Transverse colon (tissue), 4 donors: ENCODE measurements at regions not wholly inside any gene's neighbourhood (a gene's known extent, or its start where the extent isn't known, plus 50 kb on each side); places are given as distances from the start of the nearest gene placed in this dataset.

ENCODE experiments used
- DNase-seq: peaks from one replicate; pipeline ENCODE4 v3.0.0-alpha.2; 2019
- H3K27ac ChIP-seq, 4 donors: fragments of 200-600 bp; sonication (generic); 2 replicates each; pipeline ENCODE4 v1.5.1; 2016 to 2018; ENCODE audit warnings: inconsistent platforms in 4 of 4
- H3K27me3 ChIP-seq: fragments of 200-600 bp; sonication (generic); 2 replicates; pipeline ENCODE4 v1.5.1; 2017; ENCODE audit warnings: inconsistent platforms
- H3K36me3 ChIP-seq, 4 donors: fragments of 200-600 bp; sonication (generic); 2 replicates each; pipeline ENCODE4 v1.5.1; 2017 to 2019; ENCODE audit warnings: inconsistent platforms in 4 of 4
- H3K4me1 ChIP-seq, 4 donors: fragments of 200-600 bp; sonication (generic); 2 replicates each; pipeline ENCODE4 v1.5.1; 2017 to 2020; ENCODE audit warnings: inconsistent platforms in 4 of 4
- H3K4me3 ChIP-seq, 4 donors: fragments of 200-600 bp; sonication (generic); 1 replicate in 1 of 4; 2 replicates in 3 of 4; pipeline versions ENCODE4 v1.5.1 to v1.6.1; 2017 to 2019; ENCODE audit warnings: inconsistent platforms in 4 of 4
- H3K9me3 ChIP-seq, 2 donors: fragments of 200-600 bp; sonication (generic); 2 replicates each; pipeline ENCODE4 v1.5.1; 2017 to 2019; ENCODE audit warnings: inconsistent platforms in 2 of 2
- CTCF ChIP-seq, 5 experiments: fragments of 200-600 bp in 3 of 5; fragments of 450-650 bp in 2 of 5; sonication (generic) in 3 of 5; IDR thresholded peaks; 1 replicate in 2 of 5; 2 replicates in 3 of 5; pipeline ENCODE4 v1.5.1; 2016 to 2017; ENCODE audit warnings: antibody characterized with exemption in 5 of 5, inconsistent platforms in 3 of 5, mild to moderate bottlenecking in 2 of 5, moderate library complexity in 1 of 5
- EP300 ChIP-seq: sonication (generic); formaldehyde crosslinking; IDR thresholded peaks from one replicate; pipeline ENCODE4 v1.6.1; 2017; ENCODE audit warnings: antibody characterized with exemption, low read depth
- POLR2A ChIP-seq: fragments of 450-650 bp; IDR thresholded peaks from one replicate; pipeline ENCODE4 v1.6.1; 2016; ENCODE audit warnings: antibody characterized with exemption, mild to moderate bottlenecking, moderate library complexity
- POLR2AphosphoS5 ChIP-seq, 3 donors: sonication (generic); formaldehyde crosslinking; IDR thresholded peaks; one replicate each; pipeline ENCODE4 v1.6.1; 2016; ENCODE audit warnings: antibody characterized with exemption in 3 of 3
- WGBS, 2 donors: methylation state at CpG; one replicate each; pipeline ENCODE4 v1.1.5; 2018; ENCODE audit warnings: low coverage in 1 of 2; 5-methylcytosine and 5-hydroxymethylcytosine counted together
- in situ Hi-C, 4 donors: fragments of 200-750 bp; cut with MboI; loops; one replicate each; pipeline versions ENCODE4 v1.15.0 to v1.15.1; 2017; ENCODE audit warnings: low sequenced_read_pairs in 3 of 4, low pct_ligation_motif_present in 1 of 4, low pct_unique_long_range_greater_than_20kb in 1 of 4
- intact Hi-C: fragments of 100-400 bp; cut with DNase I; formaldehyde crosslinking; loops from one replicate; pipeline ENCODE4 v1.15.1; 2023; ENCODE audit warnings: low total_unique reads

- H3K4me3 ChIP-seq = no peak overlapping the region
- intact Hi-C loops = no loop called here
- H3K4me1 ChIP-seq = peaks cover 0 to 12% (median 4%) of the 10 kb centered on the region in 4 donors
- no peaks in the 10 kb centered on the region for H3K36me3 ChIP-seq
- 52 to 62% methylated on average over 2 of the region's 2 CpGs for WGBS, 2 donors
- in situ Hi-C loops = no loop called here
- no peak overlapping the region for H3K27ac ChIP-seq
- H3K27me3 ChIP-seq = no peaks in the 10 kb centered on the region
- H3K9me3 ChIP-seq = no peaks in the 10 kb centered on the region
- TF ChIP-seq POLR2AphosphoS5 (IDR thresholded peaks at IDR 0.05) = no peak
- no peak for TF ChIP-seq CTCF (IDR thresholded peaks at IDR 0.05)
- no peak for TF ChIP-seq POLR2A
- TF ChIP-seq EP300 = no peak
- no peak for DNase-seq
Observed at GRCh38 chr19:31132753-31133110, 216.5 kb downstream of the TSHZ3 start.

GRCh38 chr19:31128291-31128690, 220.9 kb downstream of the TSHZ3 start:
- peaks cover 0 to 20% (median 12%) of the 10 kb centered on the region in 4 donors for H3K4me1 ChIP-seq
- H3K27ac ChIP-seq = peak overlapping the region in 1 of 4 donors; percentile 62
- H3K4me3 ChIP-seq = no peak overlapping the region
- no peaks in the 10 kb centered on the region for H3K9me3 ChIP-seq
- H3K27me3 ChIP-seq = no peaks in the 10 kb centered on the region
- whole genome bisulfite sequencing, 2 donors = 83 to 95% methylated on average over 3 to 9 of the region's 9 CpGs
- DNase-seq = no peak
- no peaks in the 10 kb centered on the region for H3K36me3 ChIP-seq
- no peak for TF ChIP-seq POLR2A
- TF ChIP-seq EP300 = no peak
- TF ChIP-seq POLR2AphosphoS5 (IDR thresholded peaks at IDR 0.05) = no peak
- no peak for TF ChIP-seq CTCF (IDR thresholded peaks at IDR 0.05)
- intact Hi-C loops = no loop called here
- in situ Hi-C loops = no loop called here

- TF ChIP-seq POLR2AphosphoS5 (IDR thresholded peaks at IDR 0.05) (peak in 2 of 3 donors; percentile 30 to 35), EP300 (no peak)
- in situ Hi-C loops = no loop called here
- H3K27me3 ChIP-seq = no peaks in the 10 kb centered on the region
- H3K9me3 ChIP-seq = no peaks in the 10 kb centered on the region
- no peaks in the 10 kb centered on the region for H3K36me3 ChIP-seq
- WGBS, 2 donors = 45 to 53% methylated on average over 8 to 14 of the region's 14 CpGs
- DNase-seq = peak; percentile 24
- H3K27ac ChIP-seq = peak overlapping the region; percentile 37 to 67 (median 53)
- peaks cover 0 to 12% (median 9%) of the 10 kb centered on the region in 4 donors for H3K4me1 ChIP-seq
- H3K4me3 ChIP-seq = no peak overlapping the region
- intact Hi-C loops = no loop called here
Observed at GRCh38 chr19:31127134-31127967, 221.9 kb downstream of the TSHZ3 start.

GRCh38 chr19:31126236-31126635, 223.0 kb downstream of the TSHZ3 start:
- Histone ChIP-seq H3K36me3 (no peaks in the 10 kb centered on the region), H3K4me1 (peaks cover 0 to 11% (median 9%) of the 10 kb centered on the region in 4 donors), H3K4me3 (no peak overlapping the region), H3K27ac (no peak overlapping the region), H3K27me3 (no peaks in the 10 kb centered on the region), H3K9me3 (no peaks in the 10 kb centered on the region)
- in situ Hi-C loops (no loop called here), intact Hi-C loops (no loop called here)
- DNase-seq = no peak
- no peak for TF ChIP-seq CTCF (IDR thresholded peaks at IDR 0.05)
- no peak for TF ChIP-seq POLR2A
- TF ChIP-seq POLR2AphosphoS5 (IDR thresholded peaks at IDR 0.05) = no peak
- TF ChIP-seq EP300 = no peak
- WGBS, 2 donors = 78 to 93% methylated on average over 3 to 6 of the region's 6 CpGs
